GM12878 (cell line): ENCODE measurements at regions not wholly inside any gene's neighbourhood (a gene's known extent, or its start where the extent isn't known, plus 50 kb on each side); places are given as distances from the start of the nearest gene placed in this dataset.

Source experiments
- ATAC-seq: fragments of 200-7000 bp; cut with Tn5 transposase; 3 replicates; pipeline ENCODE4 v1.9.1; 2020; ENCODE audit warnings: mild to moderate bottlenecking, moderate library complexity
- BruUV-seq: library from RNA; stranded (reverse); fragments of 400-500 nt; replicated peaks from 2 replicates; lab custom pipeline; 2021; lab: Mats Ljungman, UMichigan
- CTCF ChIA-PET: fragments of 300-600 bp; sonication (Branson Sonifier 250); formaldehyde crosslinking; extraction: SDS; loops from one replicate; lab custom pipeline; 2021; ENCODE audit warnings: inconsistent platforms; lab: Yijun Ruan, JAX
- POLR2A ChIA-PET: fragments of 350-600 bp; formaldehyde crosslinking; extraction: SDS; loops from one replicate; lab custom pipeline; 2021; ENCODE audit warnings: inconsistent platforms; lab: Charles Lee
- RAD21 ChIA-PET: fragments of 300-600 bp; sonication (Branson Sonifier 250); formaldehyde crosslinking; loops from one replicate; lab custom pipeline; 2023; ENCODE audit warnings: antibody characterized with exemption; ENCODE audit not compliant: unreplicated experiment; lab: Charles Lee
- SMC1A ChIA-PET: fragments of 300-600 bp; sonication (Branson Sonifier 250); formaldehyde crosslinking; loops from one replicate; lab custom pipeline; 2023; ENCODE audit not compliant: unreplicated experiment, uncharacterized antibody; lab: Charles Lee
- DNase-seq: peaks from one replicate; pipeline ENCODE4 v3.0.0-alpha.2; 2011; ENCODE audit warnings: low read depth, low spot score
- FAIRE-seq: peaks from 3 replicates; lab custom pipeline; 2011; peaks lifted over from hg19 to GRCh38; lab: Jason Lieb, UNC
- H2AFZ ChIP-seq: 2 replicates; pipeline ENCODE4 v1.6.0; 2011; ENCODE audit warnings: low read depth, low read length, control low read depth; ENCODE audit not compliant: control insufficient read depth
- H3K27ac ChIP-seq: 2 replicates; pipeline ENCODE4 v1.5.1; 2011; ENCODE audit warnings: control low read depth; ENCODE audit not compliant: control insufficient read depth, insufficient read depth
- H3K27me3 ChIP-seq, 2 experiments: replicated peaks in 1 of 2; 2 replicates each; pipeline versions ENCODE4 v1.6.0 to v1.6.1; 2011; ENCODE audit warnings: low read length in 1 of 2; ENCODE audit not compliant: control insufficient read depth in 2 of 2, insufficient read depth in 2 of 2
- H3K36me3 ChIP-seq, 2 experiments: 2 replicates each; pipeline ENCODE4 v1.5.1; 2011; ENCODE audit warnings: low read length in 1 of 2; ENCODE audit not compliant: control insufficient read depth in 2 of 2, insufficient read depth in 2 of 2
- H3K4me1 ChIP-seq: 2 replicates; pipeline ENCODE4 v1.6.1; 2011; ENCODE audit warnings: mild to moderate bottlenecking, low read length, moderate library complexity, mixed read lengths; ENCODE audit not compliant: control insufficient read depth, insufficient read depth
- H3K4me2 ChIP-seq: 2 replicates; pipeline ENCODE4 v1.6.0; 2011; ENCODE audit warnings: control low read depth; ENCODE audit not compliant: control insufficient read depth, insufficient read depth
- H3K4me3 ChIP-seq: fragments of 200-600 bp; sonication (generic); 2 replicates; pipeline ENCODE4 v1.5.1; 2016
- H3K79me2 ChIP-seq: 2 replicates; pipeline ENCODE4 v1.6.0; 2011; ENCODE audit warnings: low read length; ENCODE audit not compliant: control insufficient read depth, insufficient read depth
- H3K9ac ChIP-seq: 2 replicates; pipeline ENCODE4 v1.8.0; 2011; ENCODE audit warnings: low read length, control low read depth, mixed read lengths; ENCODE audit not compliant: control insufficient read depth, insufficient read depth
- H3K9me3 ChIP-seq: replicated peaks from 3 replicates; pipeline ENCODE4 v1.5.1; 2011; ENCODE audit warnings: mild to moderate bottlenecking, low read length; ENCODE audit not compliant: control insufficient read depth, insufficient read depth
- H4K20me1 ChIP-seq: 2 replicates; pipeline ENCODE4 v1.6.0; 2011; ENCODE audit not compliant: control insufficient read depth, insufficient read depth
- ESRRA ChIP-seq: IDR thresholded peaks from 2 replicates; pipeline ENCODE4 v1.6.1; 2012; ENCODE audit warnings: mild to moderate bottlenecking, low read length, improper control_type of control experiment
- HDAC6 ChIP-seq: fragments of 200-600 bp; sonication (generic); IDR thresholded peaks from one replicate; pipeline ENCODE4 v1.8.0; 2017; ENCODE audit warnings: antibody characterized with exemption; ENCODE audit not compliant: unreplicated experiment
- LARP7 ChIP-seq: fragments of 450-650 bp; IDR thresholded peaks from 2 replicates; pipeline ENCODE4 v1.6.1; 2017; ENCODE audit warnings: mild to moderate bottlenecking
- MAX ChIP-seq: IDR thresholded peaks from 2 replicates; pipeline ENCODE4 v1.6.1; 2012; ENCODE audit warnings: low read depth, low read length, improper control_type of control experiment
- NR2F1 ChIP-seq: fragments of 450-650 bp; conservative IDR thresholded peaks from 2 replicates; pipeline ENCODE4 v1.6.1; 2017; ENCODE audit warnings: mild to moderate bottlenecking
- PAX5 ChIP-seq: IDR thresholded peaks from 2 replicates; pipeline ENCODE4 v1.6.1; 2011; ENCODE audit warnings: low read depth, low read length, borderline replicate concordance
- SMARCA5 ChIP-seq: fragments of 450-650 bp; IDR thresholded peaks from 2 replicates; pipeline ENCODE4 v1.6.1; 2017; ENCODE audit warnings: mild to moderate bottlenecking
- SREBF1 ChIP-seq: IDR thresholded peaks from 2 replicates; pipeline ENCODE4 v1.6.1; 2012; ENCODE audit warnings: mild to moderate bottlenecking, low read length
- SRF ChIP-seq, 2 experiments: IDR thresholded peaks; 2 replicates each; pipeline ENCODE4 v1.6.1; 2011; ENCODE audit warnings: low read depth in 2 of 2, low read length in 2 of 2, mild to moderate bottlenecking in 1 of 2, moderate library complexity in 1 of 2
- SUPT20H ChIP-seq: IDR thresholded peaks from 2 replicates; pipeline ENCODE4 v1.6.1; 2011; ENCODE audit warnings: low read depth, mild to moderate bottlenecking, low read length, moderate library complexity, borderline replicate concordance; ENCODE audit not compliant: control insufficient read depth
- ZNF24 ChIP-seq: fragments of 450-650 bp; IDR thresholded peaks from 2 replicates; pipeline ENCODE4 v1.6.1; 2017; ENCODE audit warnings: antibody characterized with exemption, mild to moderate bottlenecking
- ZNF622 ChIP-seq: fragments of 450-650 bp; IDR thresholded peaks from 2 replicates; pipeline ENCODE4 v1.6.1; 2017; ENCODE audit warnings: mild to moderate bottlenecking, inconsistent platforms
- WGBS: methylation state at CpG from one replicate; pipeline ENCODE4 v1.1.6; 2016; ENCODE audit warnings: low lambda C conversion rate; ENCODE audit not compliant: insufficient replicate concordance, insufficient coverage; ENCODE audit errors: missing lambda C conversion rate; 5-methylcytosine and 5-hydroxymethylcytosine counted together
- in situ Hi-C: fragments of 300-500 bp; cut with MboI; formaldehyde crosslinking; loops from 9 replicates; pipeline ENCODE4 v1.14.3; 2018; ENCODE audit warnings: mixed read lengths
- intact Hi-C: fragments of 100-400 bp; cut with micrococcal nuclease; formaldehyde crosslinking; loops from one replicate; pipeline ENCODE4 v1.14.2; 2022; ENCODE audit not compliant: unreplicated experiment

DNA sequence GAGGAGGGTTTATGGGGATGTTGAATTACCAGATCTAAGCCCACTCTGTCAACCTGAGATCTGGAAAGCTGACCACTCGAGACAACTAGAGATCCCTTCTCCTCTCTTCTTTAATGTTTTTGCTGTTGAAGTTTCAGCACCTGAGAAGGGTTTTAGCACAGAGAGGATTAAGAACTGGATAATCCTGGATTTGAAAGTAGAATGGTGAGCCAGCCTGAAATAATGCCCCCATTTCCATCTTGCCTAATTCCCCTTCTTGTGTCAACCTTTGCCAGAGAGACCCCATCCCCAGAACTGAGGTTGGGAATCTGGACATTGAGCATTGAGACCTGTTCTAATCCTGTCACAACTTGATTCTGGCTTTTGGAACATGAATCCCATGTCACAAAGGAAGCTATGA is 87.8 kb upstream of the RFLNA start:
- intact Hi-C loops = no loop called here
- TF ChIP-seq NR2F1 (no peak), SMARCA5 (no peak), ESRRA (no peak), MAX (no peak)
- Histone ChIP-seq H3K4me2 (no peak overlapping the region), H4K20me1 (no peaks in the 10 kb centered on the region), H3K27ac (no peak overlapping the region), H3K9ac (no peak overlapping the region), H2AFZ (no peak overlapping the region), H3K36me3 (no peaks in the 10 kb centered on the region), H3K79me2 (no peaks in the 10 kb centered on the region), H3K27me3 (no peaks in the 10 kb centered on the region), H3K9me3 (no peaks in the 10 kb centered on the region; the same call in 1 of the 3 replicates), H3K4me1 (no peaks in the 10 kb centered on the region), H3K4me3 (no peak overlapping the region)
- ChIA-PET SMC1A (no interaction called here), RAD21 (no interaction called here), POLR2A (no interaction called here), CTCF (no interaction called here)
- no peak for DNase-seq
- no peak for FAIRE-seq
- BruUV-seq = no TSS peak
- 0% methylated on average over 1 of the region's 1 CpG for WGBS
- in situ Hi-C loops = no loop called here
- no peak for ATAC-seq

DNA sequence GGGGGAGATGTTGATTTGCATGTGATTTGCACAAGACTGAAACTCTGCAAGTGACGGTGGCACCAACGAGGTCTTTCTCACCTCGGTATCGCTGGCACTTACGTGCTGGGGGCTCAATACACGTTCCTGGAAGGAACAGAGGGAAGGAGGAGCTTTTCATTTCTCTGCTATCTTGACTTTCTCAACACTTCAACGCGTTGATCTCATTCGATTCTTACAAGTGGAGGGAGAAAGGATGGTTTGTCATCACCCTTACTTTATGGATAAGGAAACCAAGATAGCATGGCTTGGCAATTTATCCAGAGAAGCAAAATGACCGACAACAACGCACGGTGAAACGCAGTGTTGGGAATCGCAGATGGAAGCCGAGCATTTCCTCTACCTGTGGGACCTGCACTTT is 87.3 kb upstream of the RFLNA start:
- no peaks in the 10 kb centered on the region for H3K36me3 ChIP-seq
- H4K20me1 ChIP-seq = no peaks in the 10 kb centered on the region
- ChIA-PET RAD21 (no interaction called here), POLR2A (no interaction called here), SMC1A (no interaction called here), CTCF (no interaction called here)
- H3K9ac ChIP-seq = no peak overlapping the region
- H3K4me2 ChIP-seq = no peak overlapping the region
- no peak overlapping the region for H3K4me3 ChIP-seq
- in situ Hi-C loops = no loop called here
- no peak for TF ChIP-seq HDAC6
- no peak for TF ChIP-seq SREBF1
- no peak for TF ChIP-seq ZNF24
- TF ChIP-seq ZNF622 = no peak
- no peak for TF ChIP-seq LARP7
- no peak for TF ChIP-seq SRF (IDR thresholded peaks at IDR 0.05; ENCODE audit: low read depth in 2 of 2, low read length in 2 of 2)
- no peak for TF ChIP-seq PAX5
- TF ChIP-seq SUPT20H = no peak
- H3K27ac ChIP-seq = no peak overlapping the region
- no peaks in the 10 kb centered on the region for H3K27me3 ChIP-seq
- no peak overlapping the region for H2AFZ ChIP-seq
- DNase-seq (no peak), ATAC-seq (no peak), FAIRE-seq (no peak)
- H3K9me3 ChIP-seq = no peaks in the 10 kb centered on the region; the same call in 1 of the 3 replicates
- no peaks in the 10 kb centered on the region for H3K4me1 ChIP-seq
- BruUV-seq = no TSS peak
- intact Hi-C loops = no loop called here
- no peaks in the 10 kb centered on the region for H3K79me2 ChIP-seq
- 51% methylated on average over 15 of the region's 15 CpGs for WGBS
